H1 (cell line): ENCODE measurements at regions not wholly inside any gene's neighbourhood (a gene's known extent, or its start where the extent isn't known, plus 50 kb on each side); places are given as distances from the start of the nearest gene placed in this dataset.

Experiments
- CTCF ChIA-PET: fragments of 300-600 bp; sonication (Branson Sonifier 250); formaldehyde crosslinking; loops from one replicate; lab custom pipeline; 2021; ENCODE audit not compliant: partially characterized antibody; lab: Charles Lee
- POLR2A ChIA-PET: fragments of 300-600 bp; sonication (Branson Sonifier 250); formaldehyde crosslinking; loops from one replicate; lab custom pipeline; 2021; ENCODE audit warnings: inconsistent platforms; ENCODE audit not compliant: partially characterized antibody; lab: Charles Lee
- DNase-seq, 2 experiments: peaks; one replicate each; pipeline versions ENCODE4 v3.0.0 to v3.0.0-alpha.2; 2010 to 2022; ENCODE audit warnings: low spot score in 2 of 2, low read depth in 1 of 2, mixed read lengths in 1 of 2
- FAIRE-seq: peaks from 2 replicates; lab custom pipeline; 2011; peaks lifted over from hg19 to GRCh38; lab: Jason Lieb, UNC
- H2AFZ ChIP-seq: 2 replicates; pipeline ENCODE4 v1.8.1; 2012; ENCODE audit warnings: low read length, inconsistent platforms
- H2AK5ac ChIP-seq: 2 replicates; pipeline ENCODE4 v1.6.1; 2013; ENCODE audit warnings: low read depth, low read length
- H2BK120ac ChIP-seq: replicated peaks from 2 replicates; pipeline ENCODE3; 2013; ENCODE audit warnings: low read depth, low read length, inconsistent platforms
- H2BK12ac ChIP-seq: 2 replicates; pipeline ENCODE4 v1.6.1; 2013; ENCODE audit warnings: low read depth, low read length
- H2BK15ac ChIP-seq: 2 replicates; pipeline ENCODE4 v1.6.1; 2013; ENCODE audit warnings: low read length
- H2BK20ac ChIP-seq: 2 replicates; pipeline ENCODE4 v1.6.1; 2013; ENCODE audit warnings: low read length
- H2BK5ac ChIP-seq: 2 replicates; pipeline ENCODE4 v1.6.1; 2013; ENCODE audit warnings: low read depth, low read length
- H3K14ac ChIP-seq: 2 replicates; pipeline ENCODE4 v1.6.1; 2013; ENCODE audit warnings: inconsistent platforms; ENCODE audit not compliant: insufficient read length
- H3K18ac ChIP-seq: 2 replicates; pipeline ENCODE4 v1.6.1; 2013; ENCODE audit warnings: low read length; ENCODE audit errors: extremely low read depth
- H3K23ac ChIP-seq: 2 replicates; pipeline ENCODE4 v1.6.1; 2013; ENCODE audit warnings: inconsistent platforms; ENCODE audit not compliant: insufficient read length
- H3K23me2 ChIP-seq: 2 replicates; pipeline ENCODE4 v1.6.1; 2013; ENCODE audit warnings: low read depth, low read length
- H3K27ac ChIP-seq: 2 replicates; pipeline ENCODE4 v1.6.1; 2011; ENCODE audit warnings: low read depth, low read length, inconsistent platforms
- H3K27me3 ChIP-seq, 4 experiments: replicated peaks in 1 of 4; 1 replicate in 1 of 4; 2 replicates in 3 of 4; pipeline versions ENCODE4 v1.6.1 to v1.8.1; 2011 to 2013; ENCODE audit warnings: low read length in 3 of 4, mild to moderate bottlenecking in 3 of 4, inconsistent platforms in 2 of 4, mixed read lengths in 2 of 4, moderate library complexity in 1 of 4; ENCODE audit not compliant: control insufficient read depth in 3 of 4, insufficient read depth in 3 of 4; ENCODE audit errors: extremely low read depth in 1 of 4
- H3K36me3 ChIP-seq, 4 experiments: 2 replicates each; pipeline versions ENCODE4 v1.6.1 to v1.8.1; 2011 to 2013; ENCODE audit warnings: mild to moderate bottlenecking in 4 of 4, low read length in 3 of 4, moderate library complexity in 2 of 4, control low read depth in 1 of 4, inconsistent platforms in 1 of 4; ENCODE audit not compliant: insufficient read depth in 4 of 4, control insufficient read depth in 2 of 4
- H3K4ac ChIP-seq: replicated peaks from 2 replicates; pipeline ENCODE3; 2013; ENCODE audit warnings: low read length, low read depth, mixed read lengths, inconsistent platforms; ENCODE audit not compliant: insufficient read length
- H3K4me1 ChIP-seq, 4 experiments: replicated peaks in 1 of 4; 1 replicate in 1 of 4; 2 replicates in 3 of 4; pipeline versions ENCODE4 v1.6.1 to v1.8.1; 2011 to 2013; ENCODE audit warnings: low read length in 3 of 4, inconsistent platforms in 2 of 4, mixed read lengths in 1 of 4; ENCODE audit not compliant: insufficient read depth in 4 of 4, control insufficient read depth in 3 of 4
- H3K4me2 ChIP-seq, 2 experiments: 2 replicates each; pipeline versions ENCODE4 v1.6.1 to v1.8.1; 2011 to 2013; ENCODE audit warnings: low read depth in 2 of 2, low read length in 2 of 2, control low read depth in 1 of 2, inconsistent platforms in 1 of 2, mild to moderate bottlenecking in 1 of 2; ENCODE audit not compliant: insufficient read depth in 1 of 2
- H3K4me3 ChIP-seq, 4 experiments: fragments of 200-600, 300-600 bp in 1 of 4; sonication (generic), shearing (Covaris generic), sonication (Bioruptor Twin) in 1 of 4; 2 replicates each; pipeline versions ENCODE4 v1.5.1 to v1.8.1; 2011 to 2016; ENCODE audit warnings: low read length in 4 of 4, low read depth in 3 of 4, control low read depth in 2 of 4, inconsistent platforms in 2 of 4, mild to moderate bottlenecking in 2 of 4, mixed read lengths in 1 of 4, moderate library complexity in 1 of 4; ENCODE audit not compliant: insufficient read depth in 2 of 4; ENCODE audit errors: extremely low read depth in 1 of 4
- H3K56ac ChIP-seq: replicated peaks from 2 replicates; pipeline ENCODE3; 2013; ENCODE audit warnings: low read depth, mild to moderate bottlenecking, mixed read lengths, low read length, inconsistent platforms; ENCODE audit not compliant: insufficient read length
- H3K79me1 ChIP-seq: 2 replicates; pipeline ENCODE4 v1.6.1; 2013; ENCODE audit warnings: low read depth, low read length, control low read depth
- H3K79me2 ChIP-seq, 2 experiments: 2 replicates each; pipeline versions ENCODE4 v1.6.1 to v1.8.1; 2012 to 2013; ENCODE audit warnings: low read length in 2 of 2, mild to moderate bottlenecking in 2 of 2, inconsistent platforms in 1 of 2; ENCODE audit not compliant: insufficient read depth in 2 of 2, control insufficient read depth in 1 of 2
- H3K9ac ChIP-seq, 4 experiments: replicated peaks in 1 of 4; 1 replicate in 1 of 4; 2 replicates in 3 of 4; pipeline versions ENCODE4 v1.6.1 to v1.8.1; 2011 to 2013; ENCODE audit warnings: low read depth in 3 of 4, low read length in 3 of 4, control low read depth in 2 of 4, mild to moderate bottlenecking in 2 of 4, moderate library complexity in 2 of 4, inconsistent platforms in 1 of 4; ENCODE audit errors: extremely low read depth in 1 of 4
- H3K9me3 ChIP-seq, 2 experiments: 2 replicates each; pipeline versions ENCODE4 v1.6.1 to v1.8.1; 2012 to 2013; ENCODE audit warnings: mild to moderate bottlenecking in 2 of 2, moderate library complexity in 2 of 2, control low read depth in 1 of 2, inconsistent platforms in 1 of 2, low read depth in 1 of 2, low read length in 1 of 2, mixed read lengths in 1 of 2; ENCODE audit not compliant: insufficient read depth in 2 of 2
- H4K20me1 ChIP-seq, 2 experiments: replicated peaks in 1 of 2; 2 replicates each; pipeline versions ENCODE3 to v1.8.1; 2011 to 2013; ENCODE audit warnings: inconsistent platforms in 2 of 2, low read length in 2 of 2, mild to moderate bottlenecking in 1 of 2; ENCODE audit not compliant: insufficient read depth in 2 of 2, control insufficient read depth in 1 of 2
- H4K5ac ChIP-seq: 2 replicates; pipeline ENCODE4 v1.6.1; 2013; ENCODE audit warnings: low read length, low read depth, mixed read lengths, inconsistent platforms; ENCODE audit not compliant: insufficient read length
- H4K8ac ChIP-seq: 2 replicates; pipeline ENCODE4 v1.8.0; 2013; ENCODE audit warnings: mild to moderate bottlenecking, moderate library complexity, low read length, inconsistent platforms; ENCODE audit not compliant: insufficient read depth; ENCODE audit errors: extremely low read depth
- H4K91ac ChIP-seq: replicated peaks from 2 replicates; pipeline ENCODE3; 2013; ENCODE audit warnings: low read length, mixed read lengths, inconsistent platforms; ENCODE audit not compliant: insufficient read length
- RAD21 ChIP-seq, 2 experiments: IDR thresholded peaks in 1 of 2; conservative IDR thresholded peaks in 1 of 2; 2 replicates each; pipeline ENCODE4 v1.6.1; 2011; ENCODE audit warnings: low read depth in 2 of 2, low read length in 2 of 2, improper control_type of control experiment in 1 of 2, inconsistent platforms in 1 of 2, mild to moderate bottlenecking in 1 of 2, moderate library complexity in 1 of 2

- H3K4me1 ChIP-seq = no peaks in the 10 kb centered on the region
- H3K27me3 ChIP-seq = no peaks in the 10 kb centered on the region
- H2BK12ac ChIP-seq = no peak overlapping the region
- no peak for FAIRE-seq
- H3K36me3 ChIP-seq = no peaks in the 10 kb centered on the region; a peak in 1 of 8 replicates
- H3K9ac ChIP-seq = no peak overlapping the region
- H3K18ac ChIP-seq = no peak overlapping the region
- H2BK5ac ChIP-seq = no peak overlapping the region
- no peak for DNase-seq
- H3K4ac ChIP-seq = no peak overlapping the region
- CTCF ChIA-PET = no interaction called here
- no peak overlapping the region for H3K4me2 ChIP-seq
- no peak overlapping the region for H4K8ac ChIP-seq
- no peak overlapping the region for H2BK15ac ChIP-seq
- H2BK120ac ChIP-seq = no peak overlapping the region
- H4K20me1 ChIP-seq = no peaks in the 10 kb centered on the region
- no peak overlapping the region for H3K23ac ChIP-seq
- no peak overlapping the region for H3K27ac ChIP-seq
- POLR2A ChIA-PET = no interaction called here
- no peaks in the 10 kb centered on the region for H3K23me2 ChIP-seq
- H3K14ac ChIP-seq = no peak overlapping the region
- TF ChIP-seq RAD21 (IDR thresholded peaks at IDR 0.05 in 1 of 2, conservative IDR thresholded peaks at IDR 0.05 in 1 of 2; ENCODE audit: low read depth in 2 of 2, low read length in 2 of 2) = no peak
- TF ChIP-seq, all 59 proteins: peak for 0
- H3K4me3 ChIP-seq = no peak overlapping the region
- H3K56ac ChIP-seq = no peak overlapping the region
- no peak overlapping the region for H2AK5ac ChIP-seq
- H4K91ac ChIP-seq = no peak overlapping the region
- H3K9me3 ChIP-seq = no peaks in the 10 kb centered on the region
- no peaks in the 10 kb centered on the region for H3K79me1 ChIP-seq
- no peak overlapping the region for H2AFZ ChIP-seq
- H2BK20ac ChIP-seq = no peak overlapping the region
- no peaks in the 10 kb centered on the region for H3K79me2 ChIP-seq
- H4K5ac ChIP-seq = no peak overlapping the region
These were observed 65.2 kb upstream of the UGT2B10 start for GRCh38 chr4:68750555-68750954.
